Retinal pigment epithelial cell (primary cell): ENCODE measurements at regions not wholly inside any gene's neighbourhood (a gene's known extent, or its start where the extent isn't known, plus 50 kb on each side); places are given as distances from the start of the nearest gene placed in this dataset.
"Not testable (repeated sequence)": the region's sequence is repeated elsewhere in the genome, so short reads cannot be mapped to it uniquely, and the experiment has no call there.

Experiments used
- DNase-seq: peaks from one replicate; pipeline ENCODE4 v3.0.0-alpha.2; 2010; ENCODE audit warnings: low read depth
- H3K4me3 ChIP-seq: 2 replicates; pipeline ENCODE4 v1.5.1; 2011; ENCODE audit warnings: mild to moderate bottlenecking, low read length, control low read depth, moderate library complexity
- TF ChIP-seq, protein P1 (sequence below): conservative IDR thresholded peaks from 2 replicates; pipeline ENCODE4 v1.5.1; 2011; ENCODE audit warnings: low read depth, low read length, control low read depth, inconsistent platforms

GRCh38 chr9:1171546-1171945 is 121.4 kb downstream of the DMRT2 start:
- TF ChIP-seq, protein P1, sequence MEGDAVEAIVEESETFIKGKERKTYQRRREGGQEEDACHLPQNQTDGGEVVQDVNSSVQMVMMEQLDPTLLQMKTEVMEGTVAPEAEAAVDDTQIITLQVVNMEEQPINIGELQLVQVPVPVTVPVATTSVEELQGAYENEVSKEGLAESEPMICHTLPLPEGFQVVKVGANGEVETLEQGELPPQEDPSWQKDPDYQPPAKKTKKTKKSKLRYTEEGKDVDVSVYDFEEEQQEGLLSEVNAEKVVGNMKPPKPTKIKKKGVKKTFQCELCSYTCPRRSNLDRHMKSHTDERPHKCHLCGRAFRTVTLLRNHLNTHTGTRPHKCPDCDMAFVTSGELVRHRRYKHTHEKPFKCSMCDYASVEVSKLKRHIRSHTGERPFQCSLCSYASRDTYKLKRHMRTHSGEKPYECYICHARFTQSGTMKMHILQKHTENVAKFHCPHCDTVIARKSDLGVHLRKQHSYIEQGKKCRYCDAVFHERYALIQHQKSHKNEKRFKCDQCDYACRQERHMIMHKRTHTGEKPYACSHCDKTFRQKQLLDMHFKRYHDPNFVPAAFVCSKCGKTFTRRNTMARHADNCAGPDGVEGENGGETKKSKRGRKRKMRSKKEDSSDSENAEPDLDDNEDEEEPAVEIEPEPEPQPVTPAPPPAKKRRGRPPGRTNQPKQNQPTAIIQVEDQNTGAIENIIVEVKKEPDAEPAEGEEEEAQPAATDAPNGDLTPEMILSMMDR, result no peak
- DNase-seq, result no peak
- H3K4me3 ChIP-seq, result no peak overlapping the region

DNA sequence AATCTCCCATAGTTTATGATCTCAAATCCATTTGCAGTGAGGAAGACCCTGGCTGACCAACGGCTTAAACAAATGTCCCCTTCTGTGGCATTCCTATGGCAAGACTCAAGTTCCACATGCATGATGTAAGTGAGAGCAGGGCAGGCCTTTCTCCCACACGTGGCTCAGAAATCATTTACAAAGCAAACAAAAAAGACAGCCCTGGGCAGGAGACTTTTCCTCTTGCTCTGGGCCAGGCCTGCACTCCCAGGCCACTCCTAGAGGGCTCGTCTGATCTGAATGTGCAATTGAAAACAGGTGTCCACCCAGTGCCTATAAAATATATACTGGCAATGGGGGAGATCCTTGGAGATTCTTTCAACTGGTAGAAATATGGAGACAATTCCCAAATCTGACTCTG is 123.1 kb downstream of the DMRT2 start:
- TF ChIP-seq, protein P1, result no peak
- DNase-seq, result no peak
- H3K4me3 ChIP-seq, result no peak overlapping the region

- TF ChIP-seq, protein P1, result no peak
- no peak for DNase-seq
- H3K4me3 ChIP-seq, result no peak overlapping the region
Measured at GRCh38 chr9:1173993-1174392, 123.8 kb downstream of the DMRT2 start.

- H3K4me3 ChIP-seq, result no peak overlapping the region
- TF ChIP-seq, protein P1, result no peak
- DNase-seq, result no peak
Measured at GRCh38 chr9:1179366-1179765, 129.2 kb downstream of the DMRT2 start.

DNA sequence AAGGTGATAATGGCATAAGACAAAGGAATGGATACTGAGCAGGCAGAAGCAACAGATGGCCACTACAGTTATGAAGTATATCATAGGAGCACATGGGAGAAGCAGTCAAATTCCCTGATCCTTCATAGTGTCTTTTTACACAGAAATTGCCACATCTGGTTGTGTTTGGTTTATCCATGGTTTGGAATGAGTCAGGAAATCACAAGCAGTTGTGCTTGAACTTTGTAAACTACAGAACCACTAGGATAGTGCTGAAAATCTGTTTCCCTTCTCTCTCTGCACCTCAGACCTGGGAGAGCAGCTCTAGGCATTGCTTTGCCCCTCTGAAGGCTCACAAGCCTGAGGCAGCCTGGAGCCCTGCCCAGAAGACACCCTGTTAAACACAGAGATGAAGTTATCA is 134.0 kb downstream of the DMRT2 start:
- H3K4me3 ChIP-seq, result no peak overlapping the region
- no peak for DNase-seq
- TF ChIP-seq, protein P1, result no peak

- DNase-seq, result not testable (repeated sequence)
Measured at GRCh38 chr9:1187137-1187536, 137.0 kb downstream of the DMRT2 start.

DNA sequence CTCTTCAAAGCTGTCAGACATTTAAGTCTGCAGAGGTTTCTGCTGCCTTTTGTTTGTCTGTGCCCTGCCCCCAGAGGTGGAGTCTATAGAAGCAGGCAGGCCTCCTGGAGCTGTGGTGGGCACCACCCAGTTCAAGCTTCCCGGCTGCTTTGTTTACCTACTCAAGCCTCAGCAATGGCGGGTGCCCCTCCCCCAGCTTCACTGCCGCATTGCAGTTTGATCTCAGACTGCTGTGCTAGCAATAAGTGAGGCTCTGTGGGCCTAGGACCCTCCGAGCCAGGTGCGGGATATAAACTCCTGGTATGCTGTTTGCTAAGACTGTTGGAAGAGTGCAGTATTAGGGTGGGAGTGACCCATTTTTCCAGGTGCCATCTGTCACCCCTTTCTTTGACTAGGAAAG is 145.5 kb downstream of the DMRT2 start:
- not testable (repeated sequence) for H3K4me3 ChIP-seq, DNase-seq

More at GRCh38 chr9:1187137-1187536, 137.0 kb downstream of the DMRT2 start:
- H3K4me3 ChIP-seq, result not testable (repeated sequence)

GRCh38 chr9:1198085-1198484 is 147.9 kb downstream of the DMRT2 start:
- H3K4me3 ChIP-seq, result no peak overlapping the region
- TF ChIP-seq, protein P1, result no peak
- no peak for DNase-seq
